Inflammatory macrophage treated with lipopolysaccharide for 1 hour (primary cell): ENCODE measurements at regions not wholly inside any gene's neighbourhood (a gene's known extent, or its start where the extent isn't known, plus 50 kb on each side); places are given as distances from the start of the nearest gene placed in this dataset.

Experiments used
- DNase-seq, 2 donors: peaks; one replicate each; pipeline ENCODE4 v3.0.0-alpha.2; 2020 to 2022

- DNase-seq: no peak
Observed at GRCh38 chr2:102078773-102079172, 63.8 kb upstream of the IL1R1 start.

GRCh38 chr2:102080451-102081242, 61.9 kb upstream of the IL1R1 start:
- no peak for DNase-seq

- DNase-seq: no peak
Observed at GRCh38 chr2:102081243-102081522, 61.4 kb upstream of the IL1R1 start.

GRCh38 chr2:102081606-102082005, 60.9 kb upstream of the IL1R1 start:
- peak; percentile 37 to 52 for DNase-seq

- peak; percentile 81 to 87 for DNase-seq
Observed at GRCh38 chr2:102082571-102083392, 59.8 kb upstream of the IL1R1 start.

- no peak for DNase-seq
Observed at GRCh38 chr2:102083393-102083703, 59.2 kb upstream of the IL1R1 start.

- no peak for DNase-seq
Observed at GRCh38 chr2:102084651-102085050, 57.9 kb upstream of the IL1R1 start.

- no peak for DNase-seq
Observed at GRCh38 chr2:102085238-102085637, 57.3 kb upstream of the IL1R1 start.

- no peak for DNase-seq
Observed at GRCh38 chr2:102086150-102086872, 56.2 kb upstream of the IL1R1 start.

- no peak for DNase-seq
Observed at GRCh38 chr2:102091121-102091520, 51.4 kb upstream of the IL1R1 start.

- no peak for DNase-seq
Observed at GRCh38 chr2:102091908-102092307, 50.6 kb upstream of the IL1R1 start.

GRCh38 chr2:102092535-102092934, 50.0 kb upstream of the IL1R1 start:
- no peak for DNase-seq
